Activated CD4-positive, alpha-beta T cell treated with anti-CD3 and anti-CD28 coated beads, Interleukin-2, amount 10 ng/mL, durations not matched to agents 7 days and 5 days (primary cell): ENCODE measurements at regions not wholly inside any gene's neighbourhood (a gene's known extent, or its start where the extent isn't known, plus 50 kb on each side); places are given as distances from the start of the nearest gene placed in this dataset.

Source experiments
- CTCF ChIA-PET: fragments of 350-600 bp; sonication (Branson Sonifier 250); formaldehyde crosslinking; loops from one replicate; lab custom pipeline; 2021; ENCODE audit warnings: antibody characterized with exemption; lab: Charles Lee
- POLR2A ChIA-PET: fragments of 350-600 bp; sonication (Branson Sonifier 250); formaldehyde crosslinking; loops from one replicate; lab custom pipeline; 2021; ENCODE audit warnings: antibody characterized with exemption; lab: Charles Lee
- DNase-seq: peaks from one replicate; pipeline ENCODE4 v3.0.0-alpha.2; 2020
- H3K27ac Mint-ChIP-seq: one replicate; pipeline ENCODE4 v1.8.0; 2021; ENCODE audit warnings: mild to moderate bottlenecking, moderate library complexity, mixed read lengths
- H3K27me3 Mint-ChIP-seq: one replicate; pipeline ENCODE4 v1.8.0; 2021; ENCODE audit warnings: mixed read lengths
- H3K36me3 Mint-ChIP-seq: one replicate; pipeline ENCODE4 v1.8.0; 2021; ENCODE audit warnings: low read depth, mixed read lengths
- H3K4me1 Mint-ChIP-seq: one replicate; pipeline ENCODE4 v1.8.0; 2021; ENCODE audit warnings: mixed read lengths
- H3K4me3 Mint-ChIP-seq: one replicate; pipeline ENCODE4 v1.8.0; 2021; ENCODE audit warnings: mild to moderate bottlenecking, moderate library complexity, mixed read lengths
- H3K9me3 Mint-ChIP-seq: one replicate; pipeline ENCODE4 v1.8.0; 2021; ENCODE audit warnings: mixed read lengths

- DNase-seq: no peak
- H3K36me3 Mint-ChIP-seq: no peaks in the 10 kb centered on the region
- H3K9me3 Mint-ChIP-seq: no peaks in the 10 kb centered on the region
- no peaks in the 10 kb centered on the region for H3K4me1 Mint-ChIP-seq
- ChIA-PET POLR2A (no interaction called here), CTCF (no interaction called here)
- H3K27ac Mint-ChIP-seq: no peak overlapping the region
- H3K27me3 Mint-ChIP-seq: peaks cover 17% of the 10 kb centered on the region
- no peak overlapping the region for H3K4me3 Mint-ChIP-seq
Observed at GRCh38 chr7:26543951-26544350, 252.3 kb downstream of the SNX10 start.

- Mint-ChIP-seq H3K9me3 (no peaks in the 10 kb centered on the region), H3K4me3 (no peak overlapping the region), H3K27ac (no peak overlapping the region), H3K27me3 (peaks cover 10% of the 10 kb centered on the region), H3K4me1 (no peaks in the 10 kb centered on the region), H3K36me3 (no peaks in the 10 kb centered on the region)
- CTCF ChIA-PET: no interaction called here
- POLR2A ChIA-PET: no interaction called here
- no peak for DNase-seq
Observed at GRCh38 chr7:26546508-26547053, 254.9 kb downstream of the SNX10 start.

GRCh38 chr7:26547156-26547555 is 255.5 kb downstream of the SNX10 start:
- H3K9me3 Mint-ChIP-seq: no peaks in the 10 kb centered on the region
- CTCF ChIA-PET: no interaction called here
- DNase-seq: no peak
- peaks cover 9% of the 10 kb centered on the region for H3K27me3 Mint-ChIP-seq
- H3K4me1 Mint-ChIP-seq: no peaks in the 10 kb centered on the region
- no peak overlapping the region for H3K27ac Mint-ChIP-seq
- POLR2A ChIA-PET: no interaction called here
- no peaks in the 10 kb centered on the region for H3K36me3 Mint-ChIP-seq
- no peak overlapping the region for H3K4me3 Mint-ChIP-seq

GRCh38 chr7:26549281-26549944 is 257.8 kb downstream of the SNX10 start:
- H3K4me3 Mint-ChIP-seq: no peak overlapping the region
- ChIA-PET POLR2A (no interaction called here), CTCF (no interaction called here)
- H3K4me1 Mint-ChIP-seq: no peaks in the 10 kb centered on the region
- DNase-seq: no peak
- peaks cover 19% of the 10 kb centered on the region for H3K27me3 Mint-ChIP-seq
- no peaks in the 10 kb centered on the region for H3K9me3 Mint-ChIP-seq
- no peak overlapping the region for H3K27ac Mint-ChIP-seq
- no peaks in the 10 kb centered on the region for H3K36me3 Mint-ChIP-seq

GRCh38 chr7:26550492-26550891 is 258.8 kb downstream of the SNX10 start:
- ChIA-PET POLR2A (no interaction called here), CTCF (interaction anchor here (1.0 kb wide), 1 partner anchor 14 kb away, joined by 4 read pairs; no protein-coding TSS in a partner anchor)
- no peaks in the 10 kb centered on the region for H3K9me3 Mint-ChIP-seq

GRCh38 chr7:26551740-26552139 is 260.1 kb downstream of the SNX10 start:
- ChIA-PET CTCF (interaction anchor here (1.0 kb wide), 1 partner anchor 15 kb away, joined by 3 read pairs; no protein-coding TSS in a partner anchor), POLR2A (no interaction called here)
- Mint-ChIP-seq H3K9me3 (no peaks in the 10 kb centered on the region), H3K4me1 (no peaks in the 10 kb centered on the region), H3K27me3 (peaks cover 19% of the 10 kb centered on the region), H3K36me3 (no peaks in the 10 kb centered on the region), H3K4me3 (no peak overlapping the region), H3K27ac (no peak overlapping the region)
- DNase-seq: no peak

More at GRCh38 chr7:26550492-26550891, 258.8 kb downstream of the SNX10 start:
- no peaks in the 10 kb centered on the region for H3K36me3 Mint-ChIP-seq
- H3K27ac Mint-ChIP-seq: no peak overlapping the region
- H3K27me3 Mint-ChIP-seq: peaks cover 19% of the 10 kb centered on the region
- DNase-seq: no peak
- H3K4me1 Mint-ChIP-seq: no peaks in the 10 kb centered on the region
- H3K4me3 Mint-ChIP-seq: no peak overlapping the region

GRCh38 chr7:26553128-26553527 is 261.5 kb downstream of the SNX10 start:
- Mint-ChIP-seq H3K36me3 (no peaks in the 10 kb centered on the region), H3K4me3 (no peak overlapping the region), H3K27ac (no peak overlapping the region), H3K9me3 (no peaks in the 10 kb centered on the region), H3K27me3 (peaks cover 15% of the 10 kb centered on the region), H3K4me1 (no peaks in the 10 kb centered on the region)
- CTCF ChIA-PET: no interaction called here
- POLR2A ChIA-PET: no interaction called here
- DNase-seq: no peak

- DNase-seq: no peak
- CTCF ChIA-PET: no interaction called here
- no peaks in the 10 kb centered on the region for H3K4me1 Mint-ChIP-seq
Observed at GRCh38 chr7:26553582-26553981, 261.9 kb downstream of the SNX10 start.

GRCh38 chr7:26554952-26555351 is 263.3 kb downstream of the SNX10 start:
- H3K4me3 Mint-ChIP-seq: no peak overlapping the region
- CTCF ChIA-PET: interaction anchor here (0.7 to 1.4 kb wide), 3 partner anchors 18 to 1199 kb away, joined by 3 to 4 read pairs (median 4); no protein-coding TSS in a partner anchor
- H3K9me3 Mint-ChIP-seq: no peaks in the 10 kb centered on the region
- POLR2A ChIA-PET: no interaction called here
- no peak for DNase-seq
- no peak overlapping the region for H3K27ac Mint-ChIP-seq
- H3K27me3 Mint-ChIP-seq: peaks cover 15% of the 10 kb centered on the region
- no peaks in the 10 kb centered on the region for H3K36me3 Mint-ChIP-seq
- H3K4me1 Mint-ChIP-seq: no peaks in the 10 kb centered on the region

More at GRCh38 chr7:26553582-26553981, 261.9 kb downstream of the SNX10 start:
- peaks cover 15% of the 10 kb centered on the region for H3K27me3 Mint-ChIP-seq
- POLR2A ChIA-PET: no interaction called here
- no peak overlapping the region for H3K4me3 Mint-ChIP-seq
- H3K27ac Mint-ChIP-seq: no peak overlapping the region
- no peaks in the 10 kb centered on the region for H3K9me3 Mint-ChIP-seq
- no peaks in the 10 kb centered on the region for H3K36me3 Mint-ChIP-seq

GRCh38 chr7:26556061-26556881 is 264.6 kb downstream of the SNX10 start:
- Mint-ChIP-seq H3K27me3 (peaks cover 15% of the 10 kb centered on the region), H3K4me3 (no peak overlapping the region), H3K27ac (no peak overlapping the region), H3K36me3 (no peaks in the 10 kb centered on the region), H3K4me1 (no peaks in the 10 kb centered on the region), H3K9me3 (no peaks in the 10 kb centered on the region)
- DNase-seq: no peak
- POLR2A ChIA-PET: no interaction called here
- CTCF ChIA-PET: interaction anchor here (1.4 kb wide), 1 partner anchor 16 kb away, joined by 4 read pairs; no protein-coding TSS in a partner anchor

- Mint-ChIP-seq H3K36me3 (no peaks in the 10 kb centered on the region), H3K4me1 (no peaks in the 10 kb centered on the region), H3K4me3 (no peak overlapping the region), H3K9me3 (no peaks in the 10 kb centered on the region), H3K27me3 (peaks cover 6% of the 10 kb centered on the region), H3K27ac (no peak overlapping the region)
- ChIA-PET POLR2A (no interaction called here), CTCF (interaction anchor here (0.6 kb wide), 1 partner anchor 680 kb away, joined by 3 read pairs; no protein-coding TSS in a partner anchor)
- DNase-seq: no peak
Observed at GRCh38 chr7:26560526-26561256, 269.0 kb downstream of the SNX10 start.

- Mint-ChIP-seq H3K4me1 (no peaks in the 10 kb centered on the region), H3K36me3 (no peaks in the 10 kb centered on the region), H3K4me3 (no peak overlapping the region), H3K9me3 (no peaks in the 10 kb centered on the region), H3K27ac (no peak overlapping the region), H3K27me3 (peaks cover 6% of the 10 kb centered on the region)
- CTCF ChIA-PET: no interaction called here
- POLR2A ChIA-PET: no interaction called here
- no peak for DNase-seq
Observed at GRCh38 chr7:26562841-26563240, 271.2 kb downstream of the SNX10 start.
